ENCODE measurements at regions not wholly inside any gene's neighbourhood (a gene's known extent, or its start where the extent isn't known, plus 50 kb on each side); places are given as distances from the start of the nearest gene placed in this dataset.

DNA sequence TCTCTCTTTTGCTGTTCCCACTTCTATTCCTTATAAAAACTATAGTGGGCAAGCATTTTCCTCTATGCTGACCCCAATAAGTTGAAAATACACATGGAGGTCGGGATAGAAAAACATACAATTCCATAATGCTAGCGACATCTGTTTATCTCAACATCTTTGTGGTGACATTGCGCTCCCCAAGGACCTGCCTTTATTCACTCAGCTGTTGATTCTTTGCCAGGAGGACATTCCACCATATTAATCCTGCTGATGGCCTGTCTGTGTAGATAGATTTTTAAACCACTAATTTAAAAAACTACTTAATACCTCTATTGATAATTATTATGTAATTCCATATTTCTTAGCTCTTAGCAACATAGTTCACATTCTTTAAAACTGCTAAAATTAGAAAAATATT is 555.3 kb upstream of the MAP3K7 start:
- TF ChIP-seq, protein P1, sequence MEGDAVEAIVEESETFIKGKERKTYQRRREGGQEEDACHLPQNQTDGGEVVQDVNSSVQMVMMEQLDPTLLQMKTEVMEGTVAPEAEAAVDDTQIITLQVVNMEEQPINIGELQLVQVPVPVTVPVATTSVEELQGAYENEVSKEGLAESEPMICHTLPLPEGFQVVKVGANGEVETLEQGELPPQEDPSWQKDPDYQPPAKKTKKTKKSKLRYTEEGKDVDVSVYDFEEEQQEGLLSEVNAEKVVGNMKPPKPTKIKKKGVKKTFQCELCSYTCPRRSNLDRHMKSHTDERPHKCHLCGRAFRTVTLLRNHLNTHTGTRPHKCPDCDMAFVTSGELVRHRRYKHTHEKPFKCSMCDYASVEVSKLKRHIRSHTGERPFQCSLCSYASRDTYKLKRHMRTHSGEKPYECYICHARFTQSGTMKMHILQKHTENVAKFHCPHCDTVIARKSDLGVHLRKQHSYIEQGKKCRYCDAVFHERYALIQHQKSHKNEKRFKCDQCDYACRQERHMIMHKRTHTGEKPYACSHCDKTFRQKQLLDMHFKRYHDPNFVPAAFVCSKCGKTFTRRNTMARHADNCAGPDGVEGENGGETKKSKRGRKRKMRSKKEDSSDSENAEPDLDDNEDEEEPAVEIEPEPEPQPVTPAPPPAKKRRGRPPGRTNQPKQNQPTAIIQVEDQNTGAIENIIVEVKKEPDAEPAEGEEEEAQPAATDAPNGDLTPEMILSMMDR (IDR thresholded peaks at IDR 0.05; ENCODE audit: poor library complexity) = no peak
- TF ChIP-seq EZH2 (IDR thresholded peaks at IDR 0.05; ENCODE audit: borderline replicate concordance) = no peak

Data from hepatocyte (in vitro differentiated cells).